Adrenal gland (tissue), 9 donors: ENCODE measurements at regions not wholly inside any gene's neighbourhood (a gene's known extent, or its start where the extent isn't known, plus 50 kb on each side); places are given as distances from the start of the nearest gene placed in this dataset.

ENCODE experiments used
- DNase-seq, 7 donors: peaks; one replicate each; pipeline ENCODE4 v3.0.0-alpha.2; 2019 to 2020
- H3K27ac ChIP-seq, 5 donors: fragments of 200-600 bp; sonication (generic) in 4 of 5; 1 replicate in 3 of 5; 2 replicates in 2 of 5; pipeline versions ENCODE4 v1.5.1 to v1.8.0; 2016 to 2020; ENCODE audit warnings: mild to moderate bottlenecking in 1 of 5
- H3K27me3 ChIP-seq: fragments of 200-600 bp; 2 replicates; pipeline ENCODE4 v1.8.0; 2021
- H3K36me3 ChIP-seq, 2 donors: fragments of 200-600 bp; replicated peaks in 1 of 2; 1 replicate in 1 of 2; 2 replicates in 1 of 2; pipeline versions ENCODE4 v1.5.1 to v1.8.0; 2018 to 2022
- H3K4me1 ChIP-seq, 2 donors: fragments of 200-600 bp; replicated peaks in 1 of 2; 1 replicate in 1 of 2; 2 replicates in 1 of 2; pipeline versions ENCODE4 v1.5.1 to v1.8.0; 2018 to 2021
- H3K4me3 ChIP-seq, 4 donors: fragments of 200-600 bp; sonication (generic) in 3 of 4; one replicate each; pipeline ENCODE4 v1.5.1; 2016 to 2018
- H3K9me3 ChIP-seq, 3 donors: fragments of 200-600 bp; sonication (generic) in 1 of 3; replicated peaks in 1 of 3; 1 replicate in 2 of 3; 2 replicates in 1 of 3; pipeline versions ENCODE4 v1.5.1 to v1.8.0; 2016 to 2021
- POLR2A ChIP-seq, 2 donors: fragments of 450-650 bp; IDR thresholded peaks; one replicate each; pipeline ENCODE4 v1.6.1; 2017; ENCODE audit warnings: antibody characterized with exemption in 2 of 2, mild to moderate bottlenecking in 2 of 2, moderate library complexity in 1 of 2
- WGBS, 4 donors: extraction: QIAGEN DNeasy Blood & Tissue Kit in 2 of 4; methylation state at CpG; one replicate each; pipeline versions ENCODE4 v1.1.5 to v1.1.7; 2013 to 2017; 5-methylcytosine and 5-hydroxymethylcytosine counted together
- intact Hi-C, 2 donors: fragments of 100-400 bp; cut with DNase I; formaldehyde crosslinking; loops; one replicate each; pipeline versions ENCODE4 v1.14.1 to v1.15.0; 2022 to 2023
- TF ChIP-seq, protein P1 (sequence below), 6 experiments: fragments of 450-650 bp in 4 of 6; fragments of 200-600 bp in 2 of 6; sonication (generic) in 1 of 6; IDR thresholded peaks; 1 replicate in 5 of 6; 2 replicates in 1 of 6; pipeline versions ENCODE4 v1.5.1 to v1.8.0; 2016 to 2021; ENCODE audit warnings: antibody characterized with exemption in 6 of 6, mild to moderate bottlenecking in 2 of 6, moderate library complexity in 1 of 6
- donor health status: healthy with polysubstance abuse.
- donor health status: Bipolar disorder and iron deficiency.
- donor health status: DM: yes; HTN: yes; CAD: no.
- donor health status: DM: no; HTN: no; CAD: no.
- donor health status: DM: no; HTN: no; CAD: no.

DNA sequence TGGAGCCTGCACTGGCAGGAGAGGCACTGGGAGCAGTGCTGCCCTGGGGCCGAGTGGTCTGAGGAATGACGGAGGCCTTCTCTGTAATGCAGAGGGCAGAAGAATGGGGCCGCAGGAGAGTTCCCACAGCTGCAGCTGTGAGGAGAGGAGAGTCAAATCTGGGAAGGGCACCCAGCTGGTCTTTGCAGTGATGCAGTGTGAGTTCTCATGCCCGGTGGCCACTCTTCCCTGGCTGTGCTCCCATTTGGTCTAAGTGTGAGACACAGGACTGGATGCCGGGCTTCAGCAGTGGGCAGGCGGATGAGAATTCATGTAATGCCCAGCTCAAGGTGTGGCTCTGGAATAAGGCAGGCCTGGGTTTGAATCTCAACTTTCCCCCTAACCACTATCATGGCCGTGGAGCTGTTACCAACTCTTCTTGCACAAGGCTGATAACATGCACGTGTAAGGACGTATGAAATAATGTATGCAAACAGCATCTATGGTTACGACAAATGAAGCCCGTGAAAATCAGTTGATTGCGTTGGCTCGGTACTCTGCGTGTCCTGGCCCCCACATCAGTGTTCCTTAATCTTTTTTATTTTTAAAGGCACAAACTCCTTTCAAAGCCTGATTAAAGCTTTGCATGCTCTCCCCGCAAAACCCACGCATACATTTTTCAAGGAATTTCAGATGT lies 71.6 kb downstream of the ACKR3 start:
- DNase-seq, result no peak
- intact Hi-C loops, result no loop called here
- Histone ChIP-seq H3K27ac (no peak overlapping the region), H3K27me3 (no peaks in the 10 kb centered on the region), H3K36me3 (no peaks in the 10 kb centered on the region), H3K4me3 (no peak overlapping the region), H3K4me1 (no peaks in the 10 kb centered on the region), H3K9me3 (no peaks in the 10 kb centered on the region)
- TF ChIP-seq, protein P1, sequence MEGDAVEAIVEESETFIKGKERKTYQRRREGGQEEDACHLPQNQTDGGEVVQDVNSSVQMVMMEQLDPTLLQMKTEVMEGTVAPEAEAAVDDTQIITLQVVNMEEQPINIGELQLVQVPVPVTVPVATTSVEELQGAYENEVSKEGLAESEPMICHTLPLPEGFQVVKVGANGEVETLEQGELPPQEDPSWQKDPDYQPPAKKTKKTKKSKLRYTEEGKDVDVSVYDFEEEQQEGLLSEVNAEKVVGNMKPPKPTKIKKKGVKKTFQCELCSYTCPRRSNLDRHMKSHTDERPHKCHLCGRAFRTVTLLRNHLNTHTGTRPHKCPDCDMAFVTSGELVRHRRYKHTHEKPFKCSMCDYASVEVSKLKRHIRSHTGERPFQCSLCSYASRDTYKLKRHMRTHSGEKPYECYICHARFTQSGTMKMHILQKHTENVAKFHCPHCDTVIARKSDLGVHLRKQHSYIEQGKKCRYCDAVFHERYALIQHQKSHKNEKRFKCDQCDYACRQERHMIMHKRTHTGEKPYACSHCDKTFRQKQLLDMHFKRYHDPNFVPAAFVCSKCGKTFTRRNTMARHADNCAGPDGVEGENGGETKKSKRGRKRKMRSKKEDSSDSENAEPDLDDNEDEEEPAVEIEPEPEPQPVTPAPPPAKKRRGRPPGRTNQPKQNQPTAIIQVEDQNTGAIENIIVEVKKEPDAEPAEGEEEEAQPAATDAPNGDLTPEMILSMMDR (IDR thresholded peaks at IDR 0.05), result no peak
- no peak for TF ChIP-seq POLR2A (IDR thresholded peaks at IDR 0.05)
- 85 to 89% (median 86%) methylated on average over 15 to 16 of the region's 16 CpGs for WGBS, 4 donors

DNA sequence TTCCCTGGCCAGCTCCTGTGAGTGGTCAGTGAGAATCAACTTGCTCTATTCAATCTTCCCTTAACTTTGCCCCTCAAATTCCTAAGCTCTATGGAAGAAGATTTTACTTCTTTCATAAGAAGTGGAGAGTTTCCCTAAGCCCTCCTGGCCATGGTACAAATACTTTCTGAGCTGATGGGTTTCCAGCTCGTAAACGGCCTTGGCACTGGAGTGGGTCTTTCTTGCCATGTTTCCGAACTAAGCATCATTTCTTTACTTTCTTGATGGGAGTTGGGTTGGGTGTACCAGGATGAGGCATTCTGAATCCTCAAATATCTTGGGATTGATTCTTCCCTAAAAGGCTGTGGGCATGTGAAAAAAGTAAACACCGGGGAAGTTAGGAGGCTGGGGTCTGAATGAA lies 72.5 kb downstream of the ACKR3 start:
- DNase-seq, result peak in 1 of 7 donors; percentile 10
- intact Hi-C loops, result no loop called here
- Histone ChIP-seq H3K27ac (peak overlapping the region in 1 of 5 donors; percentile 45), H3K4me1 (no peaks in the 10 kb centered on the region), H3K36me3 (no peaks in the 10 kb centered on the region), H3K4me3 (no peak overlapping the region), H3K9me3 (no peaks in the 10 kb centered on the region), H3K27me3 (no peaks in the 10 kb centered on the region)
- WGBS, 4 donors, result 66 to 68% (median 67%) methylated on average over 4 of the region's 4 CpGs
- TF ChIP-seq, protein P1 (IDR thresholded peaks at IDR 0.05), result no peak
- TF ChIP-seq POLR2A (IDR thresholded peaks at IDR 0.05), result no peak

DNA sequence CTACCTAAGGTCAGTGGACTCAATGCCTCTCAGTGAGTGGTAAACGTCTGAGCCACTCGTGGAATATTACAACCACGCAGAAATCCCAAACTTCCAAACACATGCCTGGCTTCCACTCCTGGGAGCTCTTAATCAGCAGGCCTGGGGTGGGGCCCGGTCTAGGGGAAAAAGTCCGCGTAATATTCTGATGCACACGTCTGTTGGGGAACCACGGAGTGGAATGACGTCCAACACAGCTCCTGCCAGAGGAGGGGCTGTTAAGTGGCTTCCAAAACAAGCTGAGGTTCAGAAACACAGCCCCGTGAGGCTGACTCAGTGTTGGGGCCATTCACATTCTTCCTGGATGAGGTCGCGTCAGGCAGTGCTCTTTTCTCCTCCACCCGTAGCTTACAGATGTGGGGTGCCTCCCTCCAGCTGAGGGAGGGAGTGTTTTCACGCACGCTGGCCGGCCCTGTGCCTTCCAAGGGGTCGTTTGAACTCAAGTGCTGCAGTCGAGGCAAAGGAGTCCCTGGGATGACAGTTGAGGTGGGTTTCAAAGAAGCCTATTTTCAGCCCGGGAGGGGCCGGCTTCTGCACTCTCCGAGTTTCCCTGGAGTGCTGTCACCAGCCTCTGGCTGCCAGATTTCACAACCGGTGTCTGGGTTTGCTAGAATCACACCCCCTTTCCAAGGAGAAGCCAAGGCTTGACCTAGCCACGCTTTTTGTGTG lies 73.1 kb downstream of the ACKR3 start:
- Histone ChIP-seq H3K36me3 (no peaks in the 10 kb centered on the region), H3K4me1 (no peaks in the 10 kb centered on the region), H3K27me3 (no peaks in the 10 kb centered on the region), H3K27ac (peak overlapping the region in 1 of 5 donors; percentile 72), H3K9me3 (no peaks in the 10 kb centered on the region), H3K4me3 (no peak overlapping the region)
- DNase-seq, result peak in 6 of 7 donors; percentile 9 to 58 (median 28)
- 39 to 68% (median 52%) methylated on average over 11 to 23 of the region's 23 CpGs for WGBS, 4 donors
- TF ChIP-seq, protein P1 (IDR thresholded peaks at IDR 0.05), result no peak
- no peak for TF ChIP-seq POLR2A (IDR thresholded peaks at IDR 0.05)
- intact Hi-C loops, result no loop called here

DNA sequence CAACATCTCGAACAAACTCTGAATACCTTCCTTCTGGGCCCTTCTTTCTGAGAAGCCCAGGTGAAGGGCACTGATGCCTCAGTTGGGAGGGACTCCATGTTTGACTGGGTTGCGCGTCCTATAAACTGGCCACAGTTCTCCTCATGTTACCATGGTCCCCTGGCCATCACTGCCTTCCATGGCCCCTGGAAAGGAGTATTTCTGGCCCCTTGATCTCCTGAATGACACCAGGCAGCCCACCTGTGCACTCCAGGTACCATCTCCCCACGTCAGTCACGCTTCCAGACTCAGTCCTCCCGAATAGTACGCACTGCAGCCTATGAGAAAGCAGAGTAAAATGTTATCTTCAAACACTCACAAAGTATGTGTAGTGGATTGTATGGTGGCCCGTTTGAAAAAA lies 73.9 kb downstream of the ACKR3 start:
- H3K27ac ChIP-seq, result peak overlapping the region in 1 of 5 donors; percentile 72
- peak in 1 of 7 donors; percentile 11 for DNase-seq
- intact Hi-C loops, result no loop called here
- H3K9me3 ChIP-seq, result no peaks in the 10 kb centered on the region
- H3K36me3 ChIP-seq, result no peaks in the 10 kb centered on the region
- no peaks in the 10 kb centered on the region for H3K4me1 ChIP-seq
- WGBS, 4 donors, result 86 to 91% (median 88%) methylated on average over 8 of the region's 8 CpGs
- H3K4me3 ChIP-seq, result no peak overlapping the region
- TF ChIP-seq POLR2A (IDR thresholded peaks at IDR 0.05), result no peak
- TF ChIP-seq, protein P1 (IDR thresholded peaks at IDR 0.05), result no peak
- no peaks in the 10 kb centered on the region for H3K27me3 ChIP-seq
